ENCODE measurements at regions not wholly inside any gene's neighbourhood (a gene's known extent, or its start where the extent isn't known, plus 50 kb on each side); places are given as distances from the start of the nearest gene placed in this dataset.
A peak's percentile ranks its signal among the peaks of the same experiment; 100 is the strongest.

DNA sequence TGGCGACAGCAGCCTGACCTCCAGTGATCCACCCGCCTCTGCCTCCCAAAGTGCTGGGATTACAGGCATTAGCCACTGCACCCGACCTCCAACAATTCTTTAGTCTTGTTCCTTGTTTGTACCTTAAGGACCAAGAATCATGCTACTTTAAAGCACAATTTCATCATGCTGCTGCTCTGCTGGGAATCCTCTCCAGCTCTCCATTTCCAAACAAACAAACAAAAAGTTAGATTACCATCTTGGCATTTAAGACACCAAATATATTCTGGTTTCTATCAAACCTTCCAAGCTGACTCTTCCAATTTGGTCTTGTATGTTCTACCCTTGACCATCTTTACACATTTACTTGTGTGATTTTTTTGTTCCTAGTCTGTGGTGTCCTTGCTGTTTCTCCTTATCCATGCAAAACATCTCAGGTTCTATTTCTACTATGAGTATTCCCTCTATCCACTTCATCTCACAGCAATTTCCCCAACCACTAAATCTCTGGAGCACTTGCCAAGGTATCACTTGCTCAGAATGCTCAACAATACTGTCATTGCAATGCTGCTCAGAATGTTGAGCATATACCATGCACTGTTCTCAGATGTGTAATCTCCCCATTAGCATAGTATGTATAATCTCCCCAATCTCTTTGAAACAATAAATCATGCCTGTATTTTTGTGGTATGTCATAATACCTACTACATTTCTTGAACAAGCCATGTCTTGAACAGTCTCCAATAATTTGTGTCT lies 73.2 kb upstream of the GALNT5 start:
- no peak for DNase-seq (ENCODE audit: low spot score)

DNA sequence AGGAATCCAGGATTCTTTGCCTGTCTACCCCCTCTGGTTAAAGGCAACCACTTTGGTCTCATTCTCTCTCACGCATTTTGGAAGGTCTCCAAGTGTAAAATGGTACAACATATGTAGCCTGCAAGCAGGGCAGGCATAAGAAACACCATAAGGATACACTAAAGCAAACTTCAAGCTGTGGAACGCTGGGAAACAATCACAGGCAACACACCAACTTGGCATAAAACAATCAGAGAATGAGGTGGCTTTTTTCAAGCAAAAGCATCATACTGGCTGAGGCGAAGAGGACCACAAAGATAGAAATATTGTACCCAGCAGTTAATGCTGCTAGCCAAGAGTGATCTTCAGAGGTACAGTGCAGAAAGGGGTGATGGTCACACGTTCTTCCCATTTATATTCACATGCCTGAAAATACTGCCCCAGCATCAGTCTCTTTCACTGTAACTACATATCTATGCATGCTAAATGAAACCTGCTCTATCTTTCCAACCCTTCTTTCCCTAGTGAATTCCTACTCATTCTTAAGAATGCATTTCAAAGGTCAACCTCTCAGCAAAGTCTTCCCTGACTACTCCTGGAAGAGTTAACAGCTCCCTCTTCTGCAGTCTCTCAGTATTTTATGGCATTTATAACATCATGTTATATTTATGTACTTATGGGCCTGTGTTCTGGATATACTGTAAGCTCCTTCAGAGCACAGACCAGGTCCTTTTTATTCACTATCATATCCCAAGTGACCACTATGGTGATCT lies 71.9 kb upstream of the GALNT5 start:
- DNase-seq (ENCODE audit: low spot score) = no peak

DNA sequence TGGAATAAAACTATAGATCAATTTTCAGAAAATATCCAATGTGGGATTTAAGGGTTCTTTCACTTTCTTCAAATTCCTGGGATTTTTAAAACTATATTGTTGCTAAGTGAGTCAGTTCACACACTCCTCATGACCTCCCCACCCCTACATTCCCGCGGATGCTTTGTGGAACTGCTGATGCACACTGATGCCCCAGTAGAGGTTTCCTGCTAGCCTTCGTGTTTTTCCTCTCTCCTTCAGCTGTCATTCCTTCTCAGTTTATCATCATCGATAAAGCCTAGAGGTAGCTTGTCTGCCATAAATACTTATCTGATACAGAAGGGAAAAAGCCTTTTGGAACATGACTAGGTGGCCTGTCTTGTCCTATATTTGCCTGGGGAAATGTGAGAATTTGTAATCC lies 67.4 kb upstream of the GALNT5 start:
- peak; percentile 50 for DNase-seq (ENCODE audit: low spot score)

DNA sequence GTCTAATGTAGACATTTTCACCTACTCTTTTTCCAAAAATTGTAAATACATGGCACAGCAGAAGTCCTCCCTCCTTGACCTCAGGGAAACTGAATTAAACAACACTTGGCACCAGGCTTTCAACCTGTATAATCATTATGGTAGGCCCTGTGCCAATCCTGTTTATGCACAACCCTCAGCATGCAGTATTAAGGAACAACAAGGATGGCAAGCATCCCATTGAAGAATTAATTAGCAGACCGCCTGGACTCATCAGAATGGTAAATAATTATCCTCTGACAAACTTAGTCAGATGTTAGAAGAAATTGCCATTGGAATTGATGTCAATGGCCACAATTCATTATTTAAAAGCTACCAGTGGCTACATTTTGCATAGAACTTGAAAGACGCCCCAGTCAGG lies 66.3 kb upstream of the GALNT5 start:
- no peak for DNase-seq (ENCODE audit: low spot score)

DNA sequence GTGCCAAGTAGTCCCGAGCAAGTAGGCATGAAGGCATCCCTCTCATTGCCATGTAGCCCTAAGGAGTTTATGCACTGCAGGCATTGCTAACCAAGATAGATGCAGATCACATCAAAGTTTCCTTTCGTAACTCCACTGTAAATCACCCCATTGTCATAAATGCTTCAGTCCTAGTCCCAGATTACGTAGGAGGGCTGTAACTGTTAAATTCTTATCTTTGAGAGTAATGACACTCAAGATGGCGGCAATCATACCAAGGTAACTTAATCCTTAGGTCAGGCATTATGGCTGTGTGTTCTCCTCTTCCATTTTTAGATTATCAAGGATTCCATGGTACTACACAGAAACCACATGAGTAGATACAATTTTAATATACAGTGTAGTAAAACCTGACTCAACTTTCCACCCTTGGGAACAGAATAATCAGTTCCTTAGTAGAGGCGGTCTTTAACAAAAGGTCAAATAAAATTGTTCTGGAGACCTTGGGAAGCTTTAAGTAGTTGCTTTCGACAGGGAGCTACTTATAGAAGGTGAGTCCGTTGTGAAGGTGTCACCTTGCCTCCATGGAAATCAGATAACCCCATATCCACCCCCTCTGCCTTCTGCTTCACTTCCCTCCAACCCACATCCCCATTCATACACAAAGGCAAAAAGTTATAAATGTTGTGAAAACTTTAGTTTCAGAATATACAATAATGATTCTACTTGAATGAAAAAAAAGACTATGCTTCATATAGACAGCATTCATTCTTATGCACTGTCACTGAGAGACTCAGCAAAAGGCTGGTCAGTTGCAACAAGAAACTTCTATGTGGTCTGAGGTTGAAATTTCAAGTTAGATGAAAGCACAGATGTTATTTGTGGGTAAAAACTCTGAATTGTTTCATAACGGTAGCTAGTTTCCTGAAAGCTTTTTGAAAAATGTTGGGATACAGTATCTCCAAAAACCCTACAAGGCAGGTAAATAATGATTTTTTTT lies 64.8 kb upstream of the GALNT5 start:
- no peak for DNase-seq (ENCODE audit: low spot score)

DNA sequence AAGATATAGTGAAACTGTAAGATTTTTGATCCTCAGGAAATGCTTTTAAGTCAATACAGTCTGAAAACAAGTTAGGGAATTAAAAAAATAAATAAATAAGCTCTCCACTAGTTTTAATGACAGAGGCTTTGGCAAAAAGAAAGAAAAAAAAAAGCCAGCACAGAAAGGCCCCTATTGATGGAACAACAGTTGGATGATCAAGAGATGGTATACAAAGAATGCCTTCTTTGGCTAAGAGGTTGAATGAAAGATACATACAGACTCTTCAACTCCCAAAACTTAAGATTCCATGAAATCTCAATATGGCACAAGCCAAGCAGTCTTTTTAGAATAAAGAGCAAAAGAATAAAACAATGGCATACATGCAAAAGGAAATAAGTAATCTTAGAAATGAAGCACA lies 64.0 kb upstream of the GALNT5 start:
- no peak for DNase-seq (ENCODE audit: low spot score)

DNA sequence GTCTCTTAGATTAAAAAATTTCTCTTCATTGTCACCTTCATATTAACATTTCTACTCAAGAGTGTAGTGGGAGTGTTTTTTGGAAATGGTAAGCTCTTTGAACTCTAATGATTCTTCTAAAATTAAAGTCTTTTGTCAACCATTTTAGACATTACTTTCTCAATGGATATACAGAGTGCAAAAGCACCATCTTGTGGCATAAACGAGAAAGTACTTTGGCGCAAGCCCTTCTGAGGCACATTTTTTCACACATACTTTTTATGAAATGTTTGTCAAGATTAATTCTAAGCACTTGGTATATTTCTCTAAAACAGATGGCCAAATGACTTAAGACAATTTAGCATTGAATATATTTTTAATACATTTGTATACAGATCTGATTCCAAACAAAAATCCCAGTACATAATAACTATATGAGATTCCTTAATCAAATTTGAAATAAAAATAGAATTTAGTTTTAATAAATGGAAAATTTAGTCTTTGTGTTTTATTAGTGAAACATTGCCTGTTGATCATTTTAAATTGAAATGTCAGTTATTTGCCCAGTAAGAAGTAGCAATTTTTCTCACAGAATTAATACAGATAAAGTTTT lies 63.3 kb upstream of the GALNT5 start:
- peak; percentile 10 for DNase-seq (ENCODE audit: low spot score)

DNA sequence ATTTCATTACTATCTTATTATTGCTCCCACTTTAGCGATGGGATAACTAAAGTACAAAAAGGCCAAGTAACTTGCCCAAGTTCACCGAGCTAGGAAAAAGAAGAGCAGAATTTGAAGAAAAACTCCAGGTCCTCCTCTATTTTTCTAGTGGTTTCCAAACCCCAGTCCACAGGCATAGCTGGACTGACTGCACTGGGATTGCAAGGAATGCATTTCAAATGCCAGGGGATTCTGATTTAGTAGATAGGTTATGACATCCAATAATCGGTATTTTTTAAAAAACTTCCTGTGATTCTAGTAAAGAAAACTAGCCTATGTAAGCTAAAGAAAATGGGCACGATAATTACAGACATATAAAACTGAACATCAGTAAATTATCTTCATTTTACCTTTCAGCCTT lies 62.7 kb upstream of the GALNT5 start:
- peak; percentile 12 for DNase-seq (ENCODE audit: low spot score)

DNA sequence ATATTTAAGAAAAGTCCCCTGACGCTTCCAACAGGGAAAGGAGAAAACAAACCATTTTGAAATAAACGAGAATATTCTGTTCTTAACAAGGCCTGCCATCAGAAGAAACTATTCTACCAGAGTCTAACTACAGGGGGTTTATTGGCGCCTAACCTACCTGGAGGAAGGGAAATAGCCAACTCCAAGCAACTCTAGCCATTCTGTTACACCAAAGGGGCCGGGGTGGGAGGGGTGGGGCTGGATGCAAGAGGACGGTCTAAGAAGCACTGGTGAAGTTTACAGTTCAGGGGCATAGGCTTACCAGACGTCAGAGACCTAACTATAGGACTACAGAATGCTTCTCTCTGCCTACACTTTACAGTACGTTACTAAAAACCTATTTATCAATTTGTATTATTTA lies 60.5 kb upstream of the GALNT5 start:
- DNase-seq (ENCODE audit: low spot score) = no peak

DNA sequence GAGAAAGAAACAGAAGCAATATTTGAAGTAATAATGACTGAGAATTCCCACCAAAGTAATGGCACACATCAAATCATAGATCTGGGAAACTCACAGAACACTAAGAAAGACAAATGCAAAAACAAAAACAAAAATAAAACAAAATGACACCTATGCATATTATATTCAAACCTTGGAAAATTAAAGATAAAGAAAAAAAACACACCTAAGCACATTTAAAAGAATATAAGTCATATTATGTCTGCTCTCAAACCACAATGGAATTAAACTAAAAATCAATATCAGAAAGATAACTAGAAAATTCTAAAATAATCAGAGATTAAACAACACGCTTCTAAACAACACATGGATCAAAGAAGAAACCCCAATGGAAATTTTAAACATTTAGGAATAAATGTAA lies 59.7 kb upstream of the GALNT5 start:
- DNase-seq (ENCODE audit: low spot score) = no peak

DNA sequence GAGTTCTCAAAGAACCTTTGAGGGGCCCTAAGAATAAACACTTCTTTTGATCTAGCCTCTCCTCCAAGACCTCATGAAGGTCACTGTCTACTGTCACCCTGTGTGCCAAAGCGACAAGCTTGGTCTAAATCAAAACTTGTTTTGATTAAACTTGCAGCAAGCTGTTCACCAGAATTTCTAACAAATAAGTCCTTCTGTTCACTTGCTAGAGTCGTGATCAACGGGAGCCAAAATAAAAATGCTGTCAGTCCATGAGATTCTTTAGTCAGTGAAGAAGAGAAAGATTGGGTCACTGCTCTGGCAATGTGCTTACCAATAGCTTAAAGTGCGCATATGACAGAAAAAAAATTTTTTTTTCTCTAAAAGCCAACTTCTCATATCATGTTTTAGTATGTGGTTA lies 53.9 kb upstream of the GALNT5 start:
- no peak for DNase-seq (ENCODE audit: low spot score)

DNA sequence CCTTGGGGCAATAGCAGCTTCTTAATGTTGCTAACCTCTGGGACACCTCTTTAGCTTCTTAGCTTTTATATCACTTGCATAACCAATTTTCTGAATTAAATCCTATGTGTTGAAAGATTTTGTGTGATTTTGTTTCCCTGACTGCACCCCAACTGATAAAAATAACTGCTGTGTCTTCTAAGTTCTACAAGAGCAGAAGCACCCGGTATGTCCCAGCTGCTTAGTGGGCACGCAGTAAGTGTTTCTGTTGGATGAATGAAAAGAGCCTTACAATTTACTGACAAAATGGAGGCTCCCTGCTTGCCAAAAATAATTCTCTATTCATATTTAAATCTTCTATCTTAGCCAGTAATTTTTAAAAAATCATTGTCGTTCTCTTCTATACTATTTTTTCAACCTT lies 53.1 kb upstream of the GALNT5 start:
- DNase-seq (ENCODE audit: low spot score) = no peak

DNA sequence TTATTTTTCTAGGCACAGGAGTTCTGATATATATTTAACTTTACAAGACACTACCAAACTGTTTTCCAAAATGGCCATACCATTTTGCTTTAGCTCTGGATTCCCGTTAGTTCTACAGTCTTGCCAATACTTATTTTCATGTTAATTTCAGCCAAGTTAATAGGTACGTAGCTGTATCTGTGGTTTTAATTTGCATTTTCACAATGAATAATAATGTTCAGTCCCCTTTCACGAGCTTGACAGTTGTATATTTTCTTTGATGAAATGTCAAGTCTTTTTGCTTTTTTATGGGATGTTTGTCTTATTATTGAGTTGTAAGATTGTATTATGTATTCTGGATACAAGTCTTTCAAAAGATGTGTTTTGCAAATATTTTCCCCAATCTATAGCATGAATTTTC lies 50.6 kb upstream of the GALNT5 start:
- DNase-seq (ENCODE audit: low spot score) = no peak
